DMS114 treated with DMSO at 0.1 percent for 48 hours (cell line): ENCODE measurements at regions not wholly inside any gene's neighbourhood (a gene's known extent, or its start where the extent isn't known, plus 50 kb on each side); places are given as distances from the start of the nearest gene placed in this dataset.

Source experiments
- DNase-seq: peaks from one replicate; lab custom pipeline; 2025; ENCODE audit not compliant: unreplicated experiment; lab: John Stamatoyannopoulos, UW

DNA sequence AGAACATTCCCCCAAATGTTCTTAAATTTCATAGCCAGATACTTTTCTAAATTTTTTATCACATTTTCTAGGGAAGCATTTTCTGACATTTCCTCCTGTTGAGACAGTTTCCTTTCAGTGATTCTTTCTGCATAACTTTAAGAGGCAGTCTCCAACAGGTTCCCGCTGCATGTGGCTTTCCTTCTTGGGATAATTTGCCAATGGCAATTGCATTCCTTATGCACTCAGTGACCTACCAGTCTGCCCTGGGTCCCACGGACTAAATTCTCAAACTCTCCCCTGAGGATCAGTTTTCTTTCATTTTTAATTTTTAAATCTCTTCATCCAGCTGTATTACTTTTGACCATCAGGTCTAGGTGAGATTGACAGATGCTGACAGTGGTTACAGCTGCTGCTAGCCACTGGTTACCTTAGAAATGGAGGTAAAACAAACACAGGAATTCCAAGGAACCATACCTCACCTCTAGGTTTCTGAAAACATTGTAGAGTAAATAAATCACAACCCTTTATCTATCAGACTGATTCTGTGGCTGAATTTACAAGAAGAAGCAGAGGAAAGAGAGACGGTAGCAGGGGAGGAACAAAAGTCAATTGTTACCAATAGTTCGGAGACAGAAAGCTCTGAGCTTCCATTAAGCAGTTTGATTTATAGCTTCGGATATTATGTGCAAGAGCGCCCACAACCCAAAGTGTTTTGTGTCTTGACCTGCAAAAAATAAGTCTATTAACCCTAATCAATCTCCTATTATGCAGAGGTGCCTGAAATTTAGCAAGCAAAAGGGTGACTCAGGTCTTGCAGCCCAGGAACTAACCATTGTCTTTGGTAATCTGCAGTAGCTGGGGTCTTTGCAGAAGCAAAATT, 216.0 kb downstream of the PMP22 start:
- no peak for DNase-seq

DNA sequence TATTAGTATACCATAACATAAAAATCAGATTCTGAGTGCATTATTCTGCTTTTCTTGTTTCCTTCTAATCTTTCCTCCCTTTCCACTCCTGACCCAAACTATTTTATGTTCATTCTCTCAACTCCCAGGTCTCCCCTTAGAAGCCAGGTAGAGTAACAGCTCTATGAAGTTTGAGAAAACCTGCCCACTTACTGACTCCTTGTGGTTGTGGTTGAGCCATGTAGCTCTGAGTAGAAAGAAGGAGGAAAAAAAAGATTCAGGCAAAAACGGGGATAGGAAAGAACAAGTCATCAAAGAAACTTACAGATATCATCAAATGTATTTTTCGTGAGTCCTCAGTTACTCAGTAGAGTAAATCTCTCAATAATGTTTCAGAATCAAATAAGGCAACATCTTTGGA, 216.7 kb downstream of the PMP22 start:
- no peak for DNase-seq

DNA sequence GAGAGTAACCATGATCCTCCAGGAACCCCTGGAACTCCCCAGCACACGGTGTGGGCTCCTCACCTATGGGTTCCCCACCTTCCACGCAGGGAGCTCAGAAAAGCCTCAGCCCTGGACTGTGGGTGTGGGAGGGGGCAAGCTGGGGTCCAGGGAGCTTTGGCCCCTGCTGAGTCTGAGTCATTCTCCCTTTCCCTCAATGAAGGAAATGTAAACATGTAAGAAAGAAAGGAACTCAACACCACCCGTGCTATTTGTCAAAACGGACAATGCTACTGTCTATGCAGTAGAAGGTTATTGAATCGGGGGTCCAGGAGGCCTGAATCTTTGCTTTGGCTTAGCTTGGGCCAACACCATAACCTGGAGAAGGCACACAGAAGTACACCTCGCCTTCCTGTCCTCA, 222.8 kb downstream of the PMP22 start:
- no peak for DNase-seq

DNA sequence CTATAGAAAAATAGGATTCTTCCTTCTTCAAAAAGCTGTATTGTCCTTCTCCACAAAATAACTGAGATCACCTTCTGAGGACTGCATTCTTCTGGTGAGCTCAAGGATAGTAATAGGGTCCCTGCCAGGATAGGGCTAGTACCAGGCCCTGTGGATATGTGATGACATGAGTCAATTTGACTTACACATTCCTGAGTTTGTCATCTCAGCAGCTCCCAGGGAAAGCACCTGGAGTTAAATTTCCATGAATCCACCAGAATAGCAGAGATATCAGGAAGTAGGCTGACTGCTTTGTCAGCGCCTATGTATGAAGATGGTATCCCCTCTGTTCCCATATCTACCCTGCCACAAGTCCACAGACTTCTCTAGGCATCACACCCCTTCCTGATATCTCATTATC, 225.8 kb downstream of the PMP22 start:
- DNase-seq = no peak

DNA sequence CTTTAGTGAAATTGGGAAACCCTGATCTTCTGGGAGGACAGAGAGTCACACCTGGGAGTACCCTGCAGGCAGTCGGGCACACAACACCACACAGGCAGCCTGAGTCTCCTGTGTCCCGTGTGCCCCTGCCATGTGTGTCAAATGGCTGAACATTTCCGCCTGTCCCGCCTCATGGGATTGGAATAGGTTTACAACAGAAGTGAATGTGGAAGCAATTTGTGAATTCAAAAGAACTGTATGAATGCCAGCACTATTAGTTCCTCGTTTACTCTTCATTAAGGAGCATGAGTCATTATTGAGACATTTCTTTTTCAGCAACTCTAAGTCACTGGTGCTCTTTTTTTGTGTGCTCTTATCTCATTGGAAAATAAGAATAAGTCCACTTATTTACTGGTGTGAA, 226.5 kb downstream of the PMP22 start:
- DNase-seq = no peak

DNA sequence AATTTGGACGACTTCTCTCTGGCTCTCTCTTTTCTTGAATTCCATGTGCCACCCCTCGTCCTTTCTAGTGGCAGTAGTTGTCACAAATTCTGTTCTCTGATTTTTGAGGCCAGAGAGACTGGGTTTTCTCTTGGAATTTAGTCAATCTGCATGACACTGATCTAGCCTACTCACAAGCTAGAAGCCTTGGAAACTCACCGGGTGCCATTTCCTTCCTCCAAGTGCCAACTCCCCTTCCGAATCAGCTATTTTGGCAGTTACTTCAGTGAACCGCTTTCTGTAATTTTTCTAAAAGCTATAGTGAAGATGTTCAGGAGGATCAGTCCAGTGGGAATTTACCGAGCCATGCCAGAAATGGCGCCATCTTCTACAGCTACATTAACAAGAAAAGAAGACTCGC, 228.9 kb downstream of the PMP22 start:
- no peak for DNase-seq

DNA sequence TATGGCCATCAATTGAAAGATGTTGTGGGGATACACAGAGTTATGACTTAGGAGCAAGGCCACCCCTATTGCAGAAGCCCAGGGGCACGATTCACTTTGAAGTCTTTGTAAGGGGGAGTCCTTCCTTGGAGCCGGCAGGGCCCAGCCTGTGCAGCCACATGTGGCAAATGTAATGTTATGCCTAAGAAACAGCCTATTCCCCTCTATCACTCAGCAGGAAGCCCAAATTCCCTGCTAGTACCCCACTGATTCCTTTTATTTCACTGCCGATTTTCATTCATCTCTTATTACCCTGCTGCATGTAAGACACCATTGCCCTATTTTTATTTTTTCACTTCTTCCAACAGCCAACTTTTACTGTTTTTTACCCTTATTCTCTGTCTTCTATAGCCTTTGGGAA, 233.2 kb downstream of the PMP22 start:
- no peak for DNase-seq

DNA sequence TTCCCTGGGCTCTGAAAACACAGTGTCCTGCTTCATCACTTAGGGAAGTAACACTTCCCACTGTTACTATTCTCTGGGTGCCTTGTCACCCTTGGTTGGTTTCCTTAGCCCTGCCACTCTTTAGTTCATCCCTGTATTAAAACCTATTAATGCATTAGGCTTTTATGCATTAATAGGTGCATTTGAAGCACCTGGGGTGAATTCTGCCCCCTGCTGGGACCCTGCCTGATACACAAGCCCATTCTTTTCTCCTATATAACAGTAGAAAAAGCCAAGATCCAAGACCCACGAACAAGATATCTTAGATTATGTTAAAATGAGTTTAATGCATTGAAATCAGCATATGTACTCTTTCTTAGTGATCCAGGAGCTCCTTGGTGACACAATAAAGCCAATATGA, 235.7 kb downstream of the PMP22 start:
- DNase-seq = no peak

DNA sequence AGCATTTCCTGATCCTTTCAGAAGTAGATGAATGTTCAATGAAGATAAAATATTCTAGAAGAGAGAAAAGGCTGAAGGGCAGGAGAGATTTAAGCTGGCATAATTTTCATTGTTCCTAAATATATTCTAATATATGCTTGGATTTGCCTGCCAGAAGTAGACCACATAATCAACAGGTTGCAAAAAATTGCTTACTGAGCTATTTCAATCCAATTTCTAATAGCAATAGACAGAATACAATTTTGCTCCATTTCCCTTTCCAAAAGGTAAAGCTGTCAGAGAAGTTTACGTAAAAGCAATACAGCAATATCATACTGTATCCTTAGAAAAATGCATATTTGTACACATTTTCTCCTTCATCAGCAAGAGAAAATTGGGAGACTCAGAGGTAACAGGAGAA, 237.3 kb downstream of the PMP22 start:
- no peak for DNase-seq

DNA sequence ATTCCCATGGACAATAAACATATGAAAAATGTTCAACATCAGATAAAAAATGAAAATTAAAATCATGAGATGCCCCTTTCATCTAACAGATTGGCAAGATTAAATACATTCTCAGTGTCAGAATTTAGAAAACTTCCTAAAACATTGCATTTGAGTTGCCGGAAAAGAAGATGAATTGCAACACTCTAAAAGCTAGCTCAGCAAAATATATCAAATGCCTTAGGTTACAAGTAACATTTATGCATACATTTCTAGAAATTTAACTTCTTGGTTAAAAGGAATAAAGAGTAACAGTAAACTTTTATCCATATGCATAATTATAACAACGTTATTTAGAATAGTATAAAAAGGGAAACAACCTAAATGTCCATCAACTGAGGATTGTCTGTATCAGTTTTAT, 239.0 kb downstream of the PMP22 start:
- DNase-seq = no peak

DNA sequence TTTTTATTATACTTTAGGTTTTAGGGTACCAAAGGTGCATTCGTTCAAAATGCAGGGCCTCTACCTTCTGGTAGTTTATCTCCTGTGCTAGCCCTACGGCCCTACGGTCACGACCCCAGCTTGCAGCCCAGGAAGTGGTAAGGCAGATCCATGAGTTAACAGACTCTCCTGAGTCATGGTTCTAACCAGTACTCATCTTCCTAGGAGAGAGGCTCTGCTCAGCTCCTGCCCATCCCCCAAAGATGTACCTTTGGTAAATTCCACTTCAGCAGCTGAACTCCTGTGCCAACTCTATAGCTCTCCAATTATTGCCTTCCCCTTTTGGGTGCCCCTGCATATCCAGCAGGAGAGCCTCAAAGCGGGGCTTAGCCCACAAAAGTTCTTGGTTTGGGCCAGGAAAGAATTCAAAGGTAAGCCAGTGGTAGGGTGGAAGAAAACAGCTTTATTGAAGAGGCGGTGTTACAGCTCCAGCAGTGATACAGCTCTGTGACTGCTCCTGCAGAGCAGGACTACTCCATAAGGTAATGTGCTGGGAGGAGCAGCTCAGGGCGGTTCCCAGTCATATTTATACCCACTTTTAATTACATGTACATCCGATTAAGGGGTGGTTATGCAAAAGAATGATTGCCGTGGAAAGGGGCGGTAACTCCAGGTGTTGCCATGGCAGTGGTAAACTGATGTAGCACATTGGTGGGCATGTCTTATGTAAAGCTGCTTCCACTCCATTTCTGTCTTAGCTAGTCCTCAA, 241.4 kb downstream of the PMP22 start:
- no peak for DNase-seq

DNA sequence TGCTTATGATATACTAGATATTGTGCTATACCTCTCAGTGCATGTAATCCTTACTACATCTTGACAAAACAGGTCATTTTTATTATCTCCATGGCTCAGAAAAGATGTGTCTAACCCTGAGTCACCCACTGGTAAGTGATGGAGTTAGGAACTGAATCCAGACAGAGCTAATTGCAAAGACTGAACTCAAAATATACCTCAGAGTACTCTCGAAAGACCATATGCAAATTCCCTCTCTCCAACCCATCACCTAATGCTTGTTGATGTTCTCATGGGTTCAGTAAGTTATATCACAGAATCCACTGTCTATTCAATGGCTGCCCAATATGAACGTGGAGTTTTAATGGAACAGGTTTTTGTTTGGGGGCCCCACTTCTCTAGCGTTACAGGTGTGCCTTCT, 246.0 kb downstream of the PMP22 start:
- no peak for DNase-seq

DNA sequence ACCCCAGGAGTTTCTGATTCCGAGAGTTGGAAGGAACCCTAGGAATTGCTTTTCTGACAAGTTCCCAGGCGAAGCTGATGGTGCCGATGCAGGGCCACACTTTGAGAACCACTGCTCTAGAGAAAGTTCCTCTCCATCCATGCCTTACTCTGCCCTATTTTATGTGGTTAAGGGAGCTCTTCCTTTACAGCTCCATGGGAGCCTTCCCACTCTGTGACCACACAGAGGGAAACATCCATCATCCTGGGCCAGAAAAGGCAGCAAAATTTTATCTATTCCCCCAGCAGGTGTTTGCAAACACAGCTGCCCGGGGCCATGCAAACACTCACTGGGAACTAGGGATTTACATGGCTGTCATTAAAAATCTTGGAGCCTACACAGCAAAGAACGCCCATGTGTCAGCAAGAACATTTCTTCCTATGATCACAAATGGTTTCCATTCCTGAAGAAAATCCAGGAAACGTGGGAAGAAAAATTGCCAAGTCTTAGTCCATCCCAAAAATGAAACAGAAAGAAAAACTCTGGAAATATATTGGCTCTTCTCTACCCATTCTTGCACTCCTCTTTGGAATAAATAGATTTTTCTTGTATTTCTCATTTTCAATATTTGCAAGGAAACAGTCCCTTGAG, 252.7 kb downstream of the PMP22 start:
- DNase-seq = no peak

DNA sequence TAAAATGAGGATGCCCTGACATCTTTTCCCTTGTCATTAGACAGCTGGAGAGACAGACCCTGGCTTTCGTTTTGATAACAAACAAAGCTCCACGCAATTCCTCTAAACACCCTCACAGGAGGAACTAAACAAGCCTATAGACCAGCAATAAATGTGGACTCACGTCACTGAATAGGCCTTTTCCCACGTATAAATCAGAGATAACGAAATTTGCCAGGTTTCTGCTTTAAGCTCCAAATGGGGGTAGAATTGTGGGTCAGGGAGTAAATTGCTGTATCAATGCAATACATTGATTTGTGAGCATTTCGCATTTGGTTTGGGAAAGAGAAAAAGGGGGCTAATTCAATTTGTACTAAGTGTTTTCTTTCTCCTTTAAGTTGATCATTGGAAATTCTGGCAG, 256.0 kb downstream of the PMP22 start:
- DNase-seq = no peak

DNA sequence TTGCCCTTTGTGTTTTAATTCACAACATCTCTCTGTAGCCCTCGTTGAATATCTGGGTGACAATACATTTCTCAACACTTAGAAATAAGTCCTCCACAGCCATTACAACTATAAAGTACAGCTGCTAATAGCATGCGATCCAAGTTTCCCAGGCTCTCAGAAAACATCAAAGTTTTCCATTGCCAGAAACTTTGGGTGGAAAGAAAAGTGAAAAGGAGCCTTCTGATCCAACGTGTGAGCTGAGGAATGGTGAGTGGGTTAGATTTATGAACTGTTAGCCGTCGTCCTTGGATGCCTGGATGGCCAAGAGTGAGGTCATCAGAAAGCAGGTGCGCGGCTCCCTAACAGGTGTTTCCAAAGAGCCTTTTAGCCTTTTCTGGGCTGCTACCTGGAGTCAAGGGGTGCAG, 258.0 kb downstream of the PMP22 start:
- no peak for DNase-seq

DNA sequence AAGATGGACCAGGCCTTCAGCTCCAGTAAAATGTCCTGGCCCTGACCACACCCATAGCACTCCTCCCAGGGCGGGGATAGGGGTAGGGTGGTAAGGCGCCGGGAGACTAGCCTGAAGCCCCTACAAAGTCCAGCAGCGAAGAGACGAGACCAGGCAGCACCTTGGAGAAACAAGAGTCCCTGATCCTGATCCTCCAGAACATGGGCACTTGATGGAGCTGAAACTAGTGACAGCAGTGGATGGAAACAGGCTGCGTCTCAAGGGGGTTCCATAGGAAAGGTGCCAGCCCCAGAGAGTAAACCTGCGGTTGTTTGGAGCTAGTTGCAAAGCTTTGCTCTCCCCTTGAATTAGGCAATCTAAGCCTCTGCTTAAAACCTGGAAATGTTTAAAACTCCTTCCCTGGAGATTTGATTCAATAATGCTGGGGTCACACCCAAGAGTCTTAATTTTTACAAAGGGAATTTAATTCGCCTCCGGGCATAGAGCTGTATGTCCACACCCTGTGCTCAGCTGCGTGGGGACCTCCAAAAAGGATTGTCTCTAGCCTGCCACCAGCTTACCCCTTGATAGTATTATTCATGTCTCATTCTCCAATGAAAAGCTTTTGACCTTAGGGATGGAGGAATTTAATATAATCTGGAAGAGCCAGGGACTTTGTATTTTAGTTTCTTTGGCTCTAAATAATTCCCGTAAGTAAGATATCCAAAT, 258.6 kb downstream of the PMP22 start:
- DNase-seq = no peak

DNA sequence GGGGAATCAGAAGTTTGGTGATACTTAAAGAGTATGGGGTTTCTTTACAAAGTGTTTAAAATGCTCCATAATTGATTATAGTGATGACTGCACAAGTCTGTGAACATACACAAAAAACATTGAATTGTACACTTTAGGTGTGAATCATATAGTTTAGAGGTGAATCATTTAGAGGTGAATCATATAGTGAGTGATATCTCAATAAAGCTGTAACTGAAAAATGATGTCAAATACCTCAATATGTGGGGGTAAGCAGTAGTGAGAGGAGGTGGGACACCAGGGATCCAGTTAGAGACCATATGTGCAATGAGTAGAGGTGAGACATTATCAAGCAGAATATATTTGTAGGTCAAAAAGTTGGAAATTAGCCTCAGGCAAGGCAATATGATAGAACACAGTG, 264.5 kb downstream of the PMP22 start:
- no peak for DNase-seq

DNA sequence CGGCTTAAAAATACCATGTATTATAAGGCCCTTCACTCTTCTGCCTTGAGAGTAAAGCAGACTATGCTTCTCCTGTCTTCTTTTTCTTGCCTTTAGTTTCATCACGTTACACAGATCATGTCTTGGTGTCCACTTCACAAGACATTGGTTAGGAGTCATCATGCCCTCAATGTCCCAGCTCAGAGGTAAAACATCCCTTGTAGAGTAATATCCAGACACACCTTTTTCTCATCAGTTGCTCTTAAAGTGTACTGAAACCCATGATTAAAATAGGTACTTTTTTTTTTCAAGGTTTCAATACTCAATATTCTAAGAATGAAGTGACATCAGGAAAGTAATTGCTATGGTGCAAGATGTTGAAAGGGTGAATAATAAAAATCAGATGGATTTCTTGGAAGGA, 267.8 kb downstream of the PMP22 start:
- DNase-seq = no peak

DNA sequence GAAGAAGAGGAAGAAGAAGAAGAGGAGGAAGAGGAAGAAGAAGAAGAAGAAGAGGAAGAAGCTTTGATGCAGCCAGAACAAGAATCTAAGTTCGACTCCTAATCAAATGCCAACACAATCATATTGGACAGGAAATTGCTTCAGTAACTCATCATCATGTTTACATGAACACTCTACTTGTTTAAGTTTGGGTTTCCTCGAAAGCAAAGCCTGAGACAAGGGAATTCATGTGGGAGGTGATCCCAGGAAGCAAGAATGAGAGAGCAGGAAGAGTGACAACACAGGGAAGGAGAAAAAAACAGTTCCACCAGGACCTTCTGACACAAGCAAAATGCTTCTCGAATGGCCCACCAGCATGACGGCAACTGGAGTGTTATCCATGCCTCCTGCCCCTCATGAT, 279.0 kb downstream of the PMP22 start:
- DNase-seq = no peak

DNA sequence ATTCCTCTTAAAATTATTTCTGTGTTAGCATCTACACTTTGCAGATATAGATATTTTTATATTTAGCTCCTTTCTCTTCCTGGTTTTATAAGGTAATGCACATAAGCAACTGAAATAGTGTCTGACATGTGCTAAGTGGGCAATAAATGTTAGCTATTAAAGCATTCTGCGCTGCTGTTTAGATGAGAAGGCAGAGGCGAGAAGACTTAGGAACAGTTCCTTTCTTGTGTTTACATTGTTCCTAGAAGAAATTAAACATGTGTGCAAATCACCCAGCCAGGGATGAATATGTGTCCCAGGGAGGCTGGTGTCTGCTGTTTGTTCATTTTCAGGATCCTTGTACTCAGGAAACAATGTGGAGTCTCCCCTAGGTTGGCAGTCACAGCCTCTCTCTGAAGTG, 292.3 kb downstream of the PMP22 start:
- no peak for DNase-seq

DNA sequence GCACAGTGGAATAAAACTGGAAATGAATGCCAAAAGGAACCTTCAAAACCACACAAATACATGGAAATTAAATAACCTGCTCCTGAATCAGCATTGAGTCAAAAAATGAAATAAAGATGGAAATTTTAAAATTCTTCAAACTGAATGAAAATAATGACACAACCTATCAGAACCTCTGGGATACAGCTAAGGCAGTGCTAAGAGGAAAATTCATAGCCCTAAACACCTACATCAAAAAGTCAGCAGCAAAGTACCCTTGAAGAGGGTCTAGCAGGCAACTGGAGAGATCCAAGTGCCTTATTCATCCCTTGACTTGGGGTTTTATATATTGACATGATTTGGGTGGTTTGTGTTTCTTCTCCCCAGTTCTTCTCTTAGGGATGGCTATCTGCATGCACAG, 294.1 kb downstream of the PMP22 start:
- no peak for DNase-seq
